Esophagus muscularis mucosa (tissue), 4 donors: ENCODE measurements at regions not wholly inside any gene's neighbourhood (a gene's known extent, or its start where the extent isn't known, plus 50 kb on each side); places are given as distances from the start of the nearest gene placed in this dataset.

Experiments used
- DNase-seq: peaks from one replicate; pipeline ENCODE4 v3.0.0-alpha.2; 2017; ENCODE audit errors: extremely low spot score
- H3K27ac ChIP-seq, 4 donors: fragments of 200-600 bp; sonication (generic); replicated peaks in 1 of 4; 1 replicate in 3 of 4; 2 replicates in 1 of 4; pipeline ENCODE4 v1.5.1; 2016 to 2019; ENCODE audit warnings: mild to moderate bottlenecking in 1 of 4
- H3K27me3 ChIP-seq, 4 donors: fragments of 200-600 bp; sonication (generic); one replicate each; pipeline versions ENCODE4 v1.5.1 to v1.6.0; 2016 to 2019
- H3K36me3 ChIP-seq, 4 donors: fragments of 200-600 bp; sonication (generic); one replicate each; pipeline ENCODE4 v1.5.1; 2016 to 2019
- H3K4me1 ChIP-seq, 4 donors: fragments of 200-600 bp; sonication (generic); one replicate each; pipeline ENCODE4 v1.5.1; 2016 to 2019
- H3K4me3 ChIP-seq, 4 donors: fragments of 200-600 bp; sonication (generic); 1 replicate in 2 of 4; 2 replicates in 2 of 4; pipeline ENCODE4 v1.5.1; 2016 to 2019; ENCODE audit warnings: mild to moderate bottlenecking in 4 of 4, moderate library complexity in 1 of 4
- H3K9me3 ChIP-seq, 4 donors: fragments of 200-600 bp; sonication (generic); 1 replicate in 3 of 4; 2 replicates in 1 of 4; pipeline ENCODE4 v1.5.1; 2016 to 2019
- EP300 ChIP-seq: sonication (generic); formaldehyde crosslinking; IDR thresholded peaks from one replicate; pipeline ENCODE4 v1.6.1; 2017; ENCODE audit warnings: antibody characterized with exemption
- POLR2A ChIP-seq: fragments of 450-650 bp; IDR thresholded peaks from one replicate; pipeline ENCODE4 v1.6.1; 2017; ENCODE audit warnings: antibody characterized with exemption, moderate library complexity, mild to moderate bottlenecking, low read depth
- POLR2AphosphoS5 ChIP-seq, 2 donors: sonication (generic); formaldehyde crosslinking; IDR thresholded peaks; one replicate each; pipeline ENCODE4 v1.6.1; 2017; ENCODE audit warnings: antibody characterized with exemption in 2 of 2
- WGBS: methylation state at CpG from one replicate; pipeline ENCODE4 v1.1.5; 2018; 5-methylcytosine and 5-hydroxymethylcytosine counted together
- intact Hi-C: fragments of 100-400 bp; cut with DNase I; formaldehyde crosslinking; loops from one replicate; pipeline ENCODE4 v1.15.1; 2023
- TF ChIP-seq, protein P1 (sequence below), 3 experiments: fragments of 200-600 bp in 2 of 3; fragments of 450-650 bp in 1 of 3; sonication (generic) in 2 of 3; IDR thresholded peaks; one replicate each; pipeline ENCODE4 v1.5.1; 2017 to 2019; ENCODE audit warnings: antibody characterized with exemption in 3 of 3, mild to moderate bottlenecking in 2 of 3, moderate library complexity in 1 of 3

DNA sequence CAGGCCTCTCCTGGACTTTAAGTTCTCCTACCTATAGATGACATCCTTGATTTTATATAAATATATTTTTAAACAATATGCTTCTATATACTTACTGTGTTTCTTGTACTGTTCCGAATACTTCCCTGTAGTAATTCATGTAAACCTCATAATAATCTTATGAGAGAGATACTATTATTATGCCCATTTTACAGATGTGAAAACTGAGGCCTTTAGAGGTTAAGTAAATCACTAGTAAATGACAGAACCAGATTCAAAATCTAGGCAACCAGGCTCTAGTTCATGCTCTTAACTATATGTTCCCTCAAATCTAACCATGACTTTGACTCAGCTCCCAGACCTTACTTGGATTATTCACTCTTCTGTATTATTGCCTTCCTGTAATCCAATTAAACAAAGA lies 243.0 kb upstream of the NR4A3 start:
- H3K4me1 ChIP-seq, result no peaks in the 10 kb centered on the region
- H3K9me3 ChIP-seq, result no peaks in the 10 kb centered on the region
- DNase-seq, result no peak
- intact Hi-C loops, result no loop called here
- H3K4me3 ChIP-seq, result no peak overlapping the region
- no peaks in the 10 kb centered on the region for H3K27me3 ChIP-seq
- no peak overlapping the region for H3K27ac ChIP-seq
- no peaks in the 10 kb centered on the region for H3K36me3 ChIP-seq
- 91% methylated on average over 1 of the region's 1 CpG for WGBS
- TF ChIP-seq, protein P1, sequence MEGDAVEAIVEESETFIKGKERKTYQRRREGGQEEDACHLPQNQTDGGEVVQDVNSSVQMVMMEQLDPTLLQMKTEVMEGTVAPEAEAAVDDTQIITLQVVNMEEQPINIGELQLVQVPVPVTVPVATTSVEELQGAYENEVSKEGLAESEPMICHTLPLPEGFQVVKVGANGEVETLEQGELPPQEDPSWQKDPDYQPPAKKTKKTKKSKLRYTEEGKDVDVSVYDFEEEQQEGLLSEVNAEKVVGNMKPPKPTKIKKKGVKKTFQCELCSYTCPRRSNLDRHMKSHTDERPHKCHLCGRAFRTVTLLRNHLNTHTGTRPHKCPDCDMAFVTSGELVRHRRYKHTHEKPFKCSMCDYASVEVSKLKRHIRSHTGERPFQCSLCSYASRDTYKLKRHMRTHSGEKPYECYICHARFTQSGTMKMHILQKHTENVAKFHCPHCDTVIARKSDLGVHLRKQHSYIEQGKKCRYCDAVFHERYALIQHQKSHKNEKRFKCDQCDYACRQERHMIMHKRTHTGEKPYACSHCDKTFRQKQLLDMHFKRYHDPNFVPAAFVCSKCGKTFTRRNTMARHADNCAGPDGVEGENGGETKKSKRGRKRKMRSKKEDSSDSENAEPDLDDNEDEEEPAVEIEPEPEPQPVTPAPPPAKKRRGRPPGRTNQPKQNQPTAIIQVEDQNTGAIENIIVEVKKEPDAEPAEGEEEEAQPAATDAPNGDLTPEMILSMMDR (IDR thresholded peaks at IDR 0.05), result no peak
- TF ChIP-seq EP300, result no peak
- no peak for TF ChIP-seq POLR2A
- TF ChIP-seq POLR2AphosphoS5 (IDR thresholded peaks at IDR 0.05), result no peak

DNA sequence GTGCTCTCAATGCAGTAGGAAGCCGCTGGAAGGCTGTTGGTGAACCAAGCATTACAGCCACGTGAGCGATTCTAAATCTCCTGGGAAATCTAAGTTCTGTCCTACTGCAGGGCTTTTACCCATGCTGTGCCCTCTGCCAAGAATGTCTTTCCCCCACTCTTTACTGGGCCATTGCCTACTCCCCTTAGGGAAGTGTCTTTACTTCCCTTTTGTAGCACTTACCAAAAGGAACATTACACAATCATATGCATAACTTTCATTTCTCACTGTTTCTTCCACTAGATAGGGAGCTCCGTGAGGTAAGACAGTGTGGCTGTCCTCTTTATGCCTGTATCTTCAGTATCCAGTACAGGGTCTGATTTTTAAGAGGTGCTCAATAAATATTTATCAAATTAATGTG lies 241.7 kb upstream of the NR4A3 start:
- H3K4me1 ChIP-seq, result no peaks in the 10 kb centered on the region
- H3K36me3 ChIP-seq, result no peaks in the 10 kb centered on the region
- no peaks in the 10 kb centered on the region for H3K9me3 ChIP-seq
- H3K4me3 ChIP-seq, result no peak overlapping the region
- TF ChIP-seq POLR2A (no peak), EP300 (no peak), POLR2AphosphoS5 (IDR thresholded peaks at IDR 0.05) (no peak)
- TF ChIP-seq, protein P1 (IDR thresholded peaks at IDR 0.05), result no peak
- no peak overlapping the region for H3K27ac ChIP-seq
- 74% methylated on average over 4 of the region's 4 CpGs for whole genome bisulfite sequencing
- intact Hi-C loops, result loop anchor here (10.0 kb wide), 1 partner anchor 65 kb away; no protein-coding TSS in a partner anchor
- no peak for DNase-seq
- H3K27me3 ChIP-seq, result no peaks in the 10 kb centered on the region

DNA sequence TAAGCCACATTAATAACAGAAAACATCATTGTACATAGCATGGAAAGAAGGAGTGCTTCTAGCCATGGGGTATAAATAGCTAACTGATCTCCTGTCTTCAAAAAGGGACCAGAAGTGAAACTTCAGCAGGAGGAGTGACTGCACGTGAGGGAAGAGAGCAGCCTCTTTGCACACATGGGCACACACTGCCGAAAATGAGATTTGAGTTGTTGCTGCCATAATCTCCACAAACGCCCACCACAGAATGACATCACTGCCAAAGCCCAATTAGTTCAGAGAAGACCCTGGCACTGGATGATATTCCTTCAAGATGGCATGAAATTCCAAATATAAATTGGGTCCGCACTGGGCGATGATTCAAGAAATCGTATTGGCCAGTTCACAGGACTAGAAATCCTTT lies 238.9 kb upstream of the NR4A3 start:
- Histone ChIP-seq H3K36me3 (no peaks in the 10 kb centered on the region), H3K27me3 (no peaks in the 10 kb centered on the region), H3K4me3 (no peak overlapping the region), H3K4me1 (no peaks in the 10 kb centered on the region), H3K27ac (no peak overlapping the region), H3K9me3 (no peaks in the 10 kb centered on the region)
- TF ChIP-seq, protein P1 (IDR thresholded peaks at IDR 0.05), result no peak
- TF ChIP-seq POLR2AphosphoS5 (IDR thresholded peaks at IDR 0.05), result no peak
- no peak for TF ChIP-seq POLR2A
- no peak for TF ChIP-seq EP300
- WGBS, result 77% methylated on average over 6 of the region's 6 CpGs
- peak; percentile 55 for DNase-seq
- intact Hi-C loops, result loop anchor here (10.0 kb wide), 1 partner anchor 62 kb away; no protein-coding TSS in a partner anchor

DNA sequence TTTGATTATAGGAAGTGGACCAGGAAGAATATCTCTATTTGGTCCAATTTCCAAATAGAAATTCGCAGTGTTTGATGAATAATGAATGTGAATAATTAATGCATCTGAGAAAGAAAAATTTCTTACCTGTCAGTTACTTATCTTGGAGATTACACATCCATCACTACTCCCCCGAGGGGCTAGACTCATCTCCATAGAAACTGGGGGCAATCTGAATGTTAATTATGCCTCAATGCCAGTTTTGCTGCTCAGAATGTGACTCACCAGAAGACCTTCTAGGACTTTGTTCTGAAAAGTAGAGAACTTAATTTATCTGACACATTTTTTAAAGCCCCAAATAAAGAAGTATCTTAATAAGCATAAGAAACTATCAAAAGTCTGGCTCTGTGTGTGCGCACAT lies 233.4 kb upstream of the NR4A3 start:
- intact Hi-C loops, result loop anchor here (10.0 kb wide), 1 partner anchor 57 kb away; no protein-coding TSS in a partner anchor
- Histone ChIP-seq H3K4me3 (no peak overlapping the region), H3K27ac (no peak overlapping the region), H3K4me1 (no peaks in the 10 kb centered on the region), H3K36me3 (no peaks in the 10 kb centered on the region), H3K9me3 (no peaks in the 10 kb centered on the region), H3K27me3 (no peaks in the 10 kb centered on the region)
- TF ChIP-seq POLR2AphosphoS5 (IDR thresholded peaks at IDR 0.05) (no peak), POLR2A (no peak), EP300 (no peak)
- TF ChIP-seq, protein P1 (IDR thresholded peaks at IDR 0.05), result no peak
- no peak for DNase-seq
- 92% methylated on average over 3 of the region's 3 CpGs for WGBS

DNA sequence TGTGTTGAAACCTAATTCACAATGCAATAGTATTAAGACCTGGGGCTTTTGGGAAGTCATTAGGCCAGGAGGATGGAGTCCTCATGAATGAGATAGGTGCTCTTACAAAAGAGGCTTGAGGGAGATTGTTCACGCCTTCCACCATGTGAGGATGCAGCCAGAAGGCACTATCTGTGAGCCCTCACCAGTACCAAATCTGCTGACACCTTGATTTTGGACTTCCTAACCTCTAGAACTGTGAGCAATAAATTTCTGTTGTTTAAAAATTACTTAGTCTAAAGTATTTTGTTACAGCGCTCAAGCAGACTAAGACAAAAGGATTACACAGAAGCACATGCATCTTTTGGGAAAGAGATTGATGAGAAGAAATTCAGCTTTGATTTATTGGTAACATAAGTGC lies 232.9 kb upstream of the NR4A3 start:
- DNase-seq, result peak; percentile 8
- Histone ChIP-seq H3K27ac (no peak overlapping the region), H3K27me3 (no peaks in the 10 kb centered on the region), H3K4me3 (no peak overlapping the region), H3K36me3 (no peaks in the 10 kb centered on the region), H3K4me1 (no peaks in the 10 kb centered on the region), H3K9me3 (no peaks in the 10 kb centered on the region)
- TF ChIP-seq, protein P1 (IDR thresholded peaks at IDR 0.05), result no peak
- TF ChIP-seq POLR2A, result no peak
- TF ChIP-seq POLR2AphosphoS5 (IDR thresholded peaks at IDR 0.05), result no peak
- TF ChIP-seq EP300, result no peak
- WGBS, result 95% methylated on average over 2 of the region's 2 CpGs
- intact Hi-C loops, result loop anchor here (10.0 kb wide), 1 partner anchor 56 kb away; no protein-coding TSS in a partner anchor
